Mesenchymal stem cell (in vitro differentiated cells and primary cell): ENCODE measurements at regions not wholly inside any gene's neighbourhood (a gene's known extent, or its start where the extent isn't known, plus 50 kb on each side); places are given as distances from the start of the nearest gene placed in this dataset.

Source experiments
- DNase-seq: peaks from one replicate; pipeline ENCODE4 v3.0.0-alpha.2; 2013
- H2AFZ ChIP-seq: one replicate; pipeline ENCODE4 v1.6.1; 2013; ENCODE audit warnings: low read depth, mild to moderate bottlenecking, control low read depth, inconsistent platforms, low read length, moderate library complexity
- H2AK5ac ChIP-seq: 2 replicates; pipeline ENCODE4 v1.6.1; 2013; ENCODE audit warnings: low read length, moderate library complexity, mild to moderate bottlenecking, inconsistent platforms; ENCODE audit not compliant: severe bottlenecking
- H2BK120ac ChIP-seq: one replicate; pipeline ENCODE4 v1.6.1; 2013; ENCODE audit warnings: low read depth, mild to moderate bottlenecking, inconsistent platforms, low read length, moderate library complexity
- H2BK12ac ChIP-seq, 2 experiments: one replicate each; pipeline ENCODE4 v1.6.1; 2013; ENCODE audit warnings: inconsistent platforms in 2 of 2, low read length in 2 of 2, mild to moderate bottlenecking in 2 of 2, moderate library complexity in 2 of 2, control low read depth in 1 of 2
- H2BK15ac ChIP-seq: one replicate; pipeline ENCODE4 v1.6.1; 2013; ENCODE audit warnings: mild to moderate bottlenecking, low read depth, inconsistent platforms; ENCODE audit not compliant: poor library complexity, severe bottlenecking
- H2BK5ac ChIP-seq: 2 replicates; pipeline ENCODE4 v1.6.1; 2013; ENCODE audit warnings: low read depth, mild to moderate bottlenecking, low read length, control low read depth, inconsistent platforms; ENCODE audit not compliant: poor library complexity, severe bottlenecking
- H3K14ac ChIP-seq, 2 experiments: one replicate each; pipeline ENCODE4 v1.6.1; 2013; ENCODE audit warnings: inconsistent platforms in 2 of 2, low read length in 2 of 2, control low read depth in 1 of 2, mild to moderate bottlenecking in 1 of 2, moderate library complexity in 1 of 2
- H3K18ac ChIP-seq, 2 experiments: one replicate each; pipeline ENCODE4 v1.6.1; 2013; ENCODE audit warnings: inconsistent platforms in 2 of 2, low read length in 2 of 2, control low read depth in 1 of 2, low read depth in 1 of 2, mild to moderate bottlenecking in 1 of 2
- H3K23ac ChIP-seq, 2 experiments: one replicate each; pipeline ENCODE4 v1.6.1; 2013; ENCODE audit warnings: inconsistent platforms in 2 of 2, low read length in 2 of 2, mild to moderate bottlenecking in 2 of 2, moderate library complexity in 2 of 2, control low read depth in 1 of 2
- H3K27ac ChIP-seq: 2 replicates; pipeline ENCODE4 v1.5.1; 2013; ENCODE audit warnings: mild to moderate bottlenecking, moderate library complexity, low read length, control low read depth, inconsistent platforms; ENCODE audit not compliant: poor library complexity, severe bottlenecking
- H3K27me3 ChIP-seq, 2 experiments: 2 replicates each; pipeline versions ENCODE4 v1.6.1 to v1.7.0; 2013; ENCODE audit warnings: low read length in 2 of 2, mild to moderate bottlenecking in 2 of 2, moderate library complexity in 2 of 2, control low read depth in 1 of 2, inconsistent platforms in 1 of 2; ENCODE audit not compliant: control insufficient read depth in 1 of 2, insufficient read depth in 1 of 2
- H3K36me3 ChIP-seq, 2 experiments: 2 replicates each; pipeline versions ENCODE4 v1.6.1 to v1.7.0; 2013; ENCODE audit warnings: low read length in 2 of 2, control low read depth in 1 of 2, inconsistent platforms in 1 of 2, low read depth in 1 of 2, mild to moderate bottlenecking in 1 of 2; ENCODE audit not compliant: insufficient read depth in 2 of 2, control insufficient read depth in 1 of 2
- H3K4ac ChIP-seq, 2 experiments: one replicate each; pipeline ENCODE4 v1.6.1; 2013; ENCODE audit warnings: inconsistent platforms in 2 of 2, low read length in 2 of 2, mild to moderate bottlenecking in 2 of 2, moderate library complexity in 2 of 2, control low read depth in 1 of 2, low read depth in 1 of 2
- H3K4me1 ChIP-seq: 2 replicates; pipeline ENCODE4 v1.6.1; 2013; ENCODE audit warnings: low read depth, low read length, control low read depth; ENCODE audit not compliant: control insufficient read depth, insufficient read depth
- H3K4me2 ChIP-seq: 2 replicates; pipeline ENCODE4 v1.6.1; 2013; ENCODE audit warnings: low read length, mild to moderate bottlenecking, inconsistent platforms; ENCODE audit not compliant: poor library complexity, severe bottlenecking
- H3K4me3 ChIP-seq, 2 experiments: 2 replicates each; pipeline versions ENCODE4 v1.5.1 to v1.7.0; 2013; ENCODE audit warnings: low read length in 2 of 2, mild to moderate bottlenecking in 2 of 2, control low read depth in 1 of 2, low read depth in 1 of 2; ENCODE audit not compliant: insufficient read depth in 1 of 2
- H3K79me1 ChIP-seq: replicated peaks from 2 replicates; pipeline ENCODE4 v1.6.1; 2013; ENCODE audit warnings: mild to moderate bottlenecking, control low read depth, low read length, inconsistent platforms; ENCODE audit not compliant: poor library complexity, severe bottlenecking
- H3K9ac ChIP-seq: 2 replicates; pipeline ENCODE4 v1.7.0; 2013; ENCODE audit warnings: mild to moderate bottlenecking, low read length, moderate library complexity
- H3K9me3 ChIP-seq: 2 replicates; pipeline ENCODE4 v1.7.0; 2013; ENCODE audit warnings: mild to moderate bottlenecking, low read length; ENCODE audit not compliant: control insufficient read depth
- H4K8ac ChIP-seq: one replicate; pipeline ENCODE4 v1.6.1; 2013; ENCODE audit warnings: inconsistent platforms, mild to moderate bottlenecking, low read length, moderate library complexity
- H4K91ac ChIP-seq: one replicate; pipeline ENCODE4 v1.6.1; 2013; ENCODE audit warnings: mild to moderate bottlenecking, low read length, inconsistent platforms
- WGBS: methylation state at CpG from one replicate; pipeline ENCODE4 v1.1.7; 2013; ENCODE audit warnings: mixed read lengths; 5-methylcytosine and 5-hydroxymethylcytosine counted together

DNA sequence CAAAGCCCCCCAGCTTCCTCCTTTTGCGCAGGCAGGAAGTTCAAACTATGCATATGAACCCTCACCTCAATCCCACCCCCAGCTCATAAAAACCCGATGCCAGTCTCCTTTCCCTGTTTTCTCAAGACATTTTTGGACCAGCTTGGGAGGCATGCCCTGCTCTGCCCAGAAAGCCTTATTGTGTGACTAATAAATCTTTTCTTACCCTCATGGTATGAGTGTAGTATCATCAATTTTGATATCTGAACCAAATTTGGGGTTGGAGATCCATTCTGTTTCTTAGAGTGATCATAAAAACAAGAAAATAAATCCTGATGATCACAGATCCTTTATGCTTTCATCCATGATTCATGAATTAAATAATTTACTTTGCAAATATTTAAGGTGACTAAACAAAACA lies 128.5 kb downstream of the ALG10B start:
- Histone ChIP-seq H3K27ac (no peak overlapping the region), H3K4ac (no peak overlapping the region), H2BK12ac (no peak overlapping the region), H3K4me2 (no peak overlapping the region), H2BK120ac (no peak overlapping the region), H2AK5ac (no peak overlapping the region), H4K8ac (no peak overlapping the region), H4K91ac (no peak overlapping the region), H3K36me3 (no peaks in the 10 kb centered on the region), H3K9me3 (no peaks in the 10 kb centered on the region), H2BK15ac (no peak overlapping the region), H3K9ac (no peak overlapping the region), H3K4me1 (no peaks in the 10 kb centered on the region), H3K14ac (no peak overlapping the region), H3K4me3 (no peak overlapping the region), H2AFZ (no peak overlapping the region), H3K23ac (no peak overlapping the region), H2BK5ac (no peak overlapping the region), H3K18ac (no peak overlapping the region), H3K79me1 (no peaks in the 10 kb centered on the region), H3K27me3 (no peaks in the 10 kb centered on the region)
- WGBS = 65% methylated on average over 2 of the region's 2 CpGs
- DNase-seq = no peak

DNA sequence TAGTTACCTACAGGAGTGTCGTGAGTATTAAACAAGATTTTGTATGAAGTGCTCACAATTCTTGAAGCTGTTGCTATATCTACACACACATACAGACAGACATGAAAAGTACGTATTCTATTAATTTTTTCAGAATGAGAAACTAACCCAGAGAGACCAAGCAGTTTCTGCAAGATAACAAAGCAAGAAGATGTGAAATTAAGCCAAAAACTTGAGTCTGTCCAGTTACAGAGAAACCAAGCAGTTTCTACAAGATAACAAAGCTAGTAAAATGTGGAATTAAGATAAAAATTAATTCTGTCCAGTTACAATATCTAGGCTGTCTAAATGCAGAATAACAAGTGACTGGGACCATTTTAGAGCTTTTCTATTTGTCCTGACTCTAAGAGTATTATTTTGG lies 132.4 kb downstream of the ALG10B start:
- no CpG with 5 or more reads among the region's 2 CpGs for WGBS
- H3K4me3 ChIP-seq = no peak overlapping the region
- no peak overlapping the region for H3K18ac ChIP-seq
- no peak overlapping the region for H4K91ac ChIP-seq
- no peak overlapping the region for H3K27ac ChIP-seq
- no peaks in the 10 kb centered on the region for H3K36me3 ChIP-seq
- H2BK5ac ChIP-seq = no peak overlapping the region
- H3K14ac ChIP-seq = no peak overlapping the region
- H3K9ac ChIP-seq = no peak overlapping the region
- no peak for DNase-seq
- H3K27me3 ChIP-seq = no peaks in the 10 kb centered on the region
- no peaks in the 10 kb centered on the region for H3K4me1 ChIP-seq
- H3K4me2 ChIP-seq = no peak overlapping the region
- H4K8ac ChIP-seq = no peak overlapping the region
- no peak overlapping the region for H2BK15ac ChIP-seq
- no peak overlapping the region for H2BK120ac ChIP-seq
- H3K9me3 ChIP-seq = no peaks in the 10 kb centered on the region
- H2BK12ac ChIP-seq = no peak overlapping the region
- no peak overlapping the region for H2AFZ ChIP-seq
- H3K23ac ChIP-seq = no peak overlapping the region
- no peak overlapping the region for H2AK5ac ChIP-seq
- H3K79me1 ChIP-seq = no peaks in the 10 kb centered on the region
- no peak overlapping the region for H3K4ac ChIP-seq

DNA sequence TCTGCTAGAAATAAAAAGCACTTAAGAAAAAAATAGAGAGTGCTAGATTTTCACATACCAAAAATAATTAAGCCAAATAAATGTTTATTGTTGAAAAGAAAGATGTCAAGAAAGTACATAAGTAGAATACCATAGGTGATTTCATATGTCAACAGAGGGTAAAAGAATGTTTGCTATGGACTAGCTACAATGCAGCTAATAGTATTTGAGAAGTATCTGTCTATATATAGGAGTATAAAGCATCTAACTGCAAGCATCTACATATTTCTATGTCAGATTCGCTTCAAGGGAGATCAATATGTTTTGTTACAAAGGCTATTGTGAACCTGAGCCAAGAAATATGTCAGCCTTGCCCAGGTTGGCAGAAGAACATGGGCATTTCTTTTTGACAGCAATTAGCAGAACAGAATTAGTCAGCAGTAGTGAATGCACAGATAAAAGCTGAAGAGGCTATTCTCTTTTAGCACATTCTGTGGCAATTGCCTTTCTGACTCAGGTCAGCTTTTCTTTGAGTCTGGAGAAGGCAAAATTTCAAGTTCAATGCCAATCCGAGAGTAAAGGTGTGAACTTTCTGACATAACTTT lies 140.1 kb downstream of the ALG10B start:
- no peak overlapping the region for H3K4ac ChIP-seq
- no peak overlapping the region for H2AK5ac ChIP-seq
- H2BK15ac ChIP-seq = no peak overlapping the region
- no peaks in the 10 kb centered on the region for H3K4me1 ChIP-seq
- no peak overlapping the region for H3K4me3 ChIP-seq
- no peak overlapping the region for H3K27ac ChIP-seq
- no peak overlapping the region for H3K18ac ChIP-seq
- H3K4me2 ChIP-seq = no peak overlapping the region
- H3K9ac ChIP-seq = no peak overlapping the region
- H4K8ac ChIP-seq = no peak overlapping the region
- no peaks in the 10 kb centered on the region for H3K36me3 ChIP-seq
- H2BK12ac ChIP-seq = no peak overlapping the region
- H2BK5ac ChIP-seq = no peak overlapping the region
- no peak overlapping the region for H2AFZ ChIP-seq
- DNase-seq = no peak
- no peaks in the 10 kb centered on the region for H3K79me1 ChIP-seq
- WGBS = 50% methylated on average over 1 of the region's 2 CpGs
- no peak overlapping the region for H2BK120ac ChIP-seq
- H3K9me3 ChIP-seq = no peaks in the 10 kb centered on the region
- H3K23ac ChIP-seq = no peak overlapping the region
- H3K27me3 ChIP-seq = no peaks in the 10 kb centered on the region
- H4K91ac ChIP-seq = no peak overlapping the region
- no peak overlapping the region for H3K14ac ChIP-seq

DNA sequence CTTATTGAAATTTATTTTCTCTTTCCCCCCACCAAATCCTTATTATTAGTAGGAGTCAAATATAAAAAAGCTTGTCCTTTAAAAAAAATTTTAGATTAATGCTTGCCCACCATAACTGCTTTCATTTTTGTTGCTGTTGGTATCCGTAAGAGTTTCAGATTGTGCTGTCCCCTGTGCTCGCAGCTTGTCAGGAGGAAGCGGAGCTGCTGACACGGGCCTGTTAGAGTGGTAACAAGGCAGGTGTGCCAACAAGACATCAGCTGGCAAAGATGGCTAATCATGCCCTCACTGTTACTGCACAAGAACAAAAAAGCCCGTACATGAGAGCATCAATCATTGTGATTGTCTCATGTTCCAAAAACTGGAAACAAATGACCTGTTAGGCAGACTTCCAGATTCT lies 148.4 kb downstream of the ALG10B start:
- no peaks in the 10 kb centered on the region for H3K79me1 ChIP-seq
- H3K18ac ChIP-seq = no peak overlapping the region
- 83% methylated on average over 5 of the region's 5 CpGs for WGBS
- no peak for DNase-seq
- H4K91ac ChIP-seq = peak overlapping the region; percentile 27
- no peaks in the 10 kb centered on the region for H3K27me3 ChIP-seq
- no peak overlapping the region for H3K14ac ChIP-seq
- no peak overlapping the region for H3K27ac ChIP-seq
- no peak overlapping the region for H3K9ac ChIP-seq
- no peak overlapping the region for H2AFZ ChIP-seq
- no peak overlapping the region for H2AK5ac ChIP-seq
- H3K23ac ChIP-seq = no peak overlapping the region
- no peaks in the 10 kb centered on the region for H3K4me1 ChIP-seq
- H3K9me3 ChIP-seq = no peaks in the 10 kb centered on the region
- H2BK12ac ChIP-seq = no peak overlapping the region
- H3K4me3 ChIP-seq = no peak overlapping the region
- H3K36me3 ChIP-seq = no peaks in the 10 kb centered on the region
- H2BK120ac ChIP-seq = no peak overlapping the region
- H3K4me2 ChIP-seq = no peak overlapping the region
- H2BK15ac ChIP-seq = no peak overlapping the region
- H4K8ac ChIP-seq = no peak overlapping the region
- no peak overlapping the region for H2BK5ac ChIP-seq
- H3K4ac ChIP-seq = no peak overlapping the region
